BE2C (cell line): ENCODE measurements at regions not wholly inside any gene's neighbourhood (a gene's known extent, or its start where the extent isn't known, plus 50 kb on each side); places are given as distances from the start of the nearest gene placed in this dataset.

Source experiments
- DNase-seq: peaks from one replicate; pipeline ENCODE4 v3.0.0-alpha.2; 2020
- H3K27me3 ChIP-seq: fragments of 250-450 bp; sonication (Bioruptor Pico); 2 replicates; pipeline ENCODE4 v1.5.1; 2020; ENCODE audit warnings: mild to moderate bottlenecking
- H3K36me3 ChIP-seq: fragments of 250-450 bp; sonication (Bioruptor Pico); 2 replicates; pipeline ENCODE4 v1.5.1; 2020; ENCODE audit warnings: mild to moderate bottlenecking
- H3K4me1 ChIP-seq: fragments of 250-450 bp; sonication (Bioruptor Pico); 2 replicates; pipeline ENCODE4 v1.5.1; 2020
- H3K4me3 ChIP-seq: 2 replicates; pipeline ENCODE4 v1.5.1; 2011; ENCODE audit warnings: low read depth, low read length
- H3K9me3 ChIP-seq: fragments of 250-450 bp; sonication (Bioruptor Pico); 2 replicates; pipeline ENCODE4 v1.5.1; 2020
- CTCF ChIP-seq: IDR thresholded peaks from 2 replicates; pipeline ENCODE4 v1.5.1; 2012; ENCODE audit warnings: mild to moderate bottlenecking, low read depth, low read length

- H3K9me3 ChIP-seq = no peaks in the 10 kb centered on the region; the same call in 1 of the 2 replicates
- H3K36me3 ChIP-seq = no peaks in the 10 kb centered on the region
- H3K4me1 ChIP-seq = no peaks in the 10 kb centered on the region
- DNase-seq = no peak
- H3K4me3 ChIP-seq = no peak overlapping the region
- TF ChIP-seq CTCF = no peak
- no peaks in the 10 kb centered on the region for H3K27me3 ChIP-seq
Measured at GRCh38 chr6:16922282-16922681, 161.0 kb upstream of the ATXN1 start.

GRCh38 chr6:16921399-16922110 is 160.3 kb upstream of the ATXN1 start:
- no peaks in the 10 kb centered on the region for H3K36me3 ChIP-seq
- no peak for TF ChIP-seq CTCF
- H3K9me3 ChIP-seq = no peaks in the 10 kb centered on the region; the same call in 1 of the 2 replicates
- DNase-seq = no peak
- H3K4me3 ChIP-seq = no peak overlapping the region
- H3K27me3 ChIP-seq = no peaks in the 10 kb centered on the region
- no peaks in the 10 kb centered on the region for H3K4me1 ChIP-seq

- Histone ChIP-seq H3K27me3 (no peaks in the 10 kb centered on the region), H3K36me3 (no peaks in the 10 kb centered on the region), H3K4me3 (no peak overlapping the region), H3K4me1 (no peaks in the 10 kb centered on the region), H3K9me3 (no peaks in the 10 kb centered on the region)
- DNase-seq = peak; percentile 24
- TF ChIP-seq CTCF = no peak
Measured at GRCh38 chr6:16918586-16918985, 157.3 kb upstream of the ATXN1 start.

- DNase-seq = no peak
- H3K4me1 ChIP-seq = no peaks in the 10 kb centered on the region
- H3K4me3 ChIP-seq = no peak overlapping the region
- no peaks in the 10 kb centered on the region for H3K27me3 ChIP-seq
- H3K36me3 ChIP-seq = no peaks in the 10 kb centered on the region
- TF ChIP-seq CTCF = no peak
- no peaks in the 10 kb centered on the region for H3K9me3 ChIP-seq
Measured at GRCh38 chr6:16914184-16914583, 152.9 kb upstream of the ATXN1 start.

- no peak overlapping the region for H3K4me3 ChIP-seq
- TF ChIP-seq CTCF = no peak
- no peak for DNase-seq
- no peaks in the 10 kb centered on the region for H3K4me1 ChIP-seq
- no peaks in the 10 kb centered on the region for H3K36me3 ChIP-seq
- no peaks in the 10 kb centered on the region for H3K27me3 ChIP-seq
- H3K9me3 ChIP-seq = no peaks in the 10 kb centered on the region
Measured at GRCh38 chr6:16912756-16913155, 151.5 kb upstream of the ATXN1 start.

GRCh38 chr6:16911088-16911487 is 149.8 kb upstream of the ATXN1 start:
- no peaks in the 10 kb centered on the region for H3K27me3 ChIP-seq
- no peaks in the 10 kb centered on the region for H3K9me3 ChIP-seq
- H3K4me1 ChIP-seq = no peaks in the 10 kb centered on the region
- no peak overlapping the region for H3K4me3 ChIP-seq
- H3K36me3 ChIP-seq = no peaks in the 10 kb centered on the region
- no peak for DNase-seq
- no peak for TF ChIP-seq CTCF
